Natural killer cell (primary cell): ENCODE measurements at regions not wholly inside any gene's neighbourhood (a gene's known extent, or its start where the extent isn't known, plus 50 kb on each side); places are given as distances from the start of the nearest gene placed in this dataset.

Experiments used
- ATAC-seq, 3 donors: fragments of 150-1000 bp in 2 of 3; fragments of 200-7000 bp in 1 of 3; cut with Tn5 transposase; 1 replicate in 1 of 3; 2 replicates in 2 of 3; pipeline ENCODE4 v1.10.0; 2021; ENCODE audit warnings: mild to moderate bottlenecking in 2 of 3, moderate library complexity in 2 of 3
- DNase-seq, 2 donors: peaks; one replicate each; pipeline versions ENCODE4 v3.0.0 to v3.0.0-alpha.2; 2013 to 2021; ENCODE audit warnings: mixed read lengths in 1 of 2
- H3K27ac ChIP-seq: one replicate; pipeline ENCODE4 v1.5.1; 2013; ENCODE audit warnings: mild to moderate bottlenecking, low read length
- H3K27me3 ChIP-seq: one replicate; pipeline ENCODE4 v1.6.1; 2013; ENCODE audit warnings: low read length; ENCODE audit not compliant: control insufficient read depth, insufficient read depth
- H3K36me3 ChIP-seq: one replicate; pipeline ENCODE4 v1.6.1; 2013; ENCODE audit warnings: low read length; ENCODE audit not compliant: control insufficient read depth, insufficient read depth
- H3K4me1 ChIP-seq: one replicate; pipeline ENCODE4 v1.6.1; 2013; ENCODE audit warnings: low read length; ENCODE audit not compliant: control insufficient read depth, insufficient read depth
- H3K4me3 ChIP-seq: one replicate; pipeline ENCODE4 v1.5.1; 2013; ENCODE audit warnings: low read length
- H3K9me3 ChIP-seq: one replicate; pipeline ENCODE4 v1.6.1; 2013; ENCODE audit warnings: low read length; ENCODE audit not compliant: control insufficient read depth, insufficient read depth
- H3K27ac Mint-ChIP-seq, 2 donors: one replicate each; pipeline ENCODE4 v1.8.0; 2022; ENCODE audit warnings: mild to moderate bottlenecking in 2 of 2, mixed read lengths in 2 of 2, moderate library complexity in 1 of 2
- H3K27me3 Mint-ChIP-seq, 2 donors: one replicate each; pipeline ENCODE4 v1.8.0; 2022; ENCODE audit warnings: low read depth in 2 of 2, mixed read lengths in 2 of 2
- H3K36me3 Mint-ChIP-seq: one replicate; pipeline ENCODE4 v1.8.0; 2022; ENCODE audit warnings: mixed read lengths
- H3K4me1 Mint-ChIP-seq, 2 donors: one replicate each; pipeline ENCODE4 v1.8.0; 2022; ENCODE audit warnings: mixed read lengths in 2 of 2
- H3K4me3 Mint-ChIP-seq: one replicate; pipeline ENCODE4 v1.8.0; 2022; ENCODE audit warnings: mild to moderate bottlenecking, moderate library complexity, mixed read lengths
- H3K9me3 Mint-ChIP-seq, 2 donors: one replicate each; pipeline ENCODE4 v1.8.0; 2022; ENCODE audit warnings: mixed read lengths in 2 of 2
- CTCF ChIP-seq: fragments of 200-600 bp; IDR thresholded peaks from one replicate; pipeline ENCODE4 v1.8.0; 2022; ENCODE audit warnings: antibody characterized with exemption
- WGBS: methylation state at CpG from one replicate; pipeline ENCODE4 v1.1.7; 2013; ENCODE audit warnings: missing lambda C conversion rate; ENCODE audit not compliant: insufficient coverage; 5-methylcytosine and 5-hydroxymethylcytosine counted together
- intact Hi-C: fragments of 100-400 bp; cut with micrococcal nuclease; formaldehyde crosslinking; loops from one replicate; pipeline ENCODE4 v1.14.2; 2022

GRCh38 chr7:52362521-52362920 is 672.9 kb upstream of the POM121L12 start:
- ATAC-seq (no peak), DNase-seq (no peak)
- H3K9me3 ChIP-seq: no peaks in the 10 kb centered on the region
- H3K27ac ChIP-seq: no peak overlapping the region
- intact Hi-C loops: no loop called here
- peaks cover 8 to 39% of the 10 kb centered on the region in 2 donors for H3K9me3 Mint-ChIP-seq
- H3K27me3 Mint-ChIP-seq: no peaks in the 10 kb centered on the region
- 95% methylated on average over 19 of the region's 19 CpGs for WGBS
- H3K4me3 Mint-ChIP-seq: no peak overlapping the region
- no peaks in the 10 kb centered on the region for H3K36me3 Mint-ChIP-seq
- H3K4me1 Mint-ChIP-seq: no peaks in the 10 kb centered on the region
- H3K27ac Mint-ChIP-seq: no peak overlapping the region
- no peaks in the 10 kb centered on the region for H3K36me3 ChIP-seq
- no peak for TF ChIP-seq CTCF
- H3K4me1 ChIP-seq: no peaks in the 10 kb centered on the region
- no peak overlapping the region for H3K4me3 ChIP-seq
- H3K27me3 ChIP-seq: no peaks in the 10 kb centered on the region

DNA sequence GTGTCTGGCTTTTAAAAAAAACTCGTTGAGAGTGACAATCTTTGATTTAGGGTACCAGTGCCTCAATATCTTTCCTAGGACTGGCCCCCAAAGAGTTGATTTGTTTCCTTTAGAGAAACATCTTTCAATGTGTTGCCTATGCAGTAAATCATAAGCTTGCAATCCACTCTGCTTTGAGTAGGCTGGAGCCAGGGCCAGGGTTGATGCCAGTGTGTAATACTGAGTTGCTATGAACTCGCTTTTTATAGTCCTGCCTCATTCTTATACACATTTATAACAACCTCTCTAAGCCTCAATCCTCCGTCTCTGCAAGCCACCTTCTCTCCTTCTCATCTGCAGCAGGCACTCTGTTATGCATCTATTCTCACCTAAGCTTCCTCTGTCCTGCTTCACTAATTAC is 674.9 kb upstream of the POM121L12 start:
- intact Hi-C loops: no loop called here
- no peak for ATAC-seq
- 62% methylated on average over 3 of the region's 3 CpGs for WGBS
- no peak for TF ChIP-seq CTCF
- DNase-seq: no peak
- no peaks in the 10 kb centered on the region for H3K27me3 ChIP-seq
- H3K36me3 Mint-ChIP-seq: no peaks in the 10 kb centered on the region
- H3K9me3 Mint-ChIP-seq: peaks cover 14 to 45% of the 10 kb centered on the region in 2 donors
- no peak overlapping the region for H3K27ac ChIP-seq
- H3K4me1 Mint-ChIP-seq: no peaks in the 10 kb centered on the region
- no peak overlapping the region for H3K4me3 Mint-ChIP-seq
- H3K9me3 ChIP-seq: no peaks in the 10 kb centered on the region
- no peak overlapping the region for H3K4me3 ChIP-seq
- no peak overlapping the region for H3K27ac Mint-ChIP-seq
- H3K4me1 ChIP-seq: no peaks in the 10 kb centered on the region
- no peaks in the 10 kb centered on the region for H3K36me3 ChIP-seq
- no peaks in the 10 kb centered on the region for H3K27me3 Mint-ChIP-seq

GRCh38 chr7:52355053-52355452 is 680.4 kb upstream of the POM121L12 start:
- no peak overlapping the region for H3K27ac Mint-ChIP-seq
- 58% methylated on average over 3 of the region's 3 CpGs for WGBS
- H3K4me1 ChIP-seq: no peaks in the 10 kb centered on the region
- DNase-seq (no peak), ATAC-seq (no peak)
- H3K4me3 ChIP-seq: no peak overlapping the region
- H3K27me3 ChIP-seq: no peaks in the 10 kb centered on the region
- H3K9me3 ChIP-seq: peaks cover 12% of the 10 kb centered on the region
- intact Hi-C loops: no loop called here
- H3K27ac ChIP-seq: no peak overlapping the region
- no peaks in the 10 kb centered on the region for H3K36me3 ChIP-seq
- H3K36me3 Mint-ChIP-seq: no peaks in the 10 kb centered on the region
- no peak overlapping the region for H3K4me3 Mint-ChIP-seq
- no peak for TF ChIP-seq CTCF
- H3K9me3 Mint-ChIP-seq: peaks cover 19 to 49% of the 10 kb centered on the region in 2 donors
- no peaks in the 10 kb centered on the region for H3K4me1 Mint-ChIP-seq
- H3K27me3 Mint-ChIP-seq: no peaks in the 10 kb centered on the region
